HepG2 (cell line): ENCODE measurements at regions not wholly inside any gene's neighbourhood (a gene's known extent, or its start where the extent isn't known, plus 50 kb on each side); places are given as distances from the start of the nearest gene placed in this dataset.
A peak's percentile ranks its signal among the peaks of the same experiment; 100 is the strongest.

Experiments used
- ATAC-seq: fragments of 200-7000 bp; cut with Tn5 transposase; 3 replicates; pipeline ENCODE4 v1.9.1; 2020; ENCODE audit warnings: mild to moderate bottlenecking, moderate library complexity
- BruUV-seq: library from RNA; stranded (reverse); fragments of 400-500 nt; replicated peaks from 2 replicates; lab custom pipeline; 2021; lab: Mats Ljungman, UMichigan
- CTCF ChIA-PET: fragments of 300-600 bp; formaldehyde crosslinking; extraction: SDS; loops from one replicate; lab custom pipeline; 2021; ENCODE audit warnings: low total read pairs, inconsistent platforms, low intra/inter-chr PET ratio; lab: Yijun Ruan, JAX
- POLR2A ChIA-PET: fragments of 350-600 bp; sonication (Branson Sonifier 250); formaldehyde crosslinking; loops from one replicate; lab custom pipeline; 2020; ENCODE audit warnings: antibody characterized with exemption, inconsistent platforms; lab: Yijun Ruan, JAX
- DNase-seq: peaks from one replicate; pipeline ENCODE4 v3.0.0-alpha.2; 2015; ENCODE audit warnings: low spot score
- FAIRE-seq: peaks from 3 replicates; lab custom pipeline; 2011; peaks lifted over from hg19 to GRCh38; lab: Jason Lieb, UNC
- H2AFZ ChIP-seq: one replicate; pipeline ENCODE4 v1.6.1; 2011; ENCODE audit warnings: low read length, inconsistent platforms
- H3K27ac ChIP-seq: fragments of 300-600 bp; 3 replicates; pipeline ENCODE4 v1.8.0; 2011; ENCODE audit warnings: mixed run types, mild to moderate bottlenecking, mixed read lengths, low read length, inconsistent platforms; ENCODE audit not compliant: insufficient read depth; ENCODE audit errors: extremely low read length
- H3K27me3 ChIP-seq, 2 experiments: fragments of 200-600 bp in 1 of 2; 2 replicates in 1 of 2; 3 replicates in 1 of 2; pipeline versions ENCODE4 v1.6.0 to v1.8.0; 2011; ENCODE audit warnings: low read length in 2 of 2, mild to moderate bottlenecking in 2 of 2, moderate library complexity in 2 of 2, inconsistent platforms in 1 of 2; ENCODE audit not compliant: insufficient read depth in 2 of 2, control insufficient read depth in 1 of 2
- H3K36me3 ChIP-seq, 2 experiments: fragments of 200-600 bp in 1 of 2; replicated peaks in 1 of 2; 2 replicates in 1 of 2; 3 replicates in 1 of 2; pipeline versions ENCODE4 v1.5.1 to v1.8.0; 2011; ENCODE audit warnings: low read length in 2 of 2, inconsistent platforms in 1 of 2; ENCODE audit not compliant: insufficient read depth in 2 of 2, control insufficient read depth in 1 of 2
- H3K4me1 ChIP-seq: 2 replicates; pipeline ENCODE4 v1.5.1; 2012; ENCODE audit warnings: low read length, inconsistent platforms; ENCODE audit not compliant: insufficient read depth
- H3K4me2 ChIP-seq: 2 replicates; pipeline ENCODE4 v1.6.0; 2011; ENCODE audit warnings: low read depth, low read length, inconsistent platforms
- H3K4me3 ChIP-seq, 3 experiments: fragments of 200-600 bp in 1 of 3; sonication (generic), shearing (Covaris generic) in 1 of 3; replicated peaks in 1 of 3; 2 replicates each; pipeline ENCODE4 v1.5.1; 2011 to 2016; ENCODE audit warnings: low read length in 3 of 3, inconsistent platforms in 2 of 3, low read depth in 2 of 3, mild to moderate bottlenecking in 2 of 3, control low read depth in 1 of 3, mixed read lengths in 1 of 3; ENCODE audit not compliant: insufficient read depth in 1 of 3
- H3K79me2 ChIP-seq: one replicate; pipeline ENCODE4 v1.6.1; 2011; ENCODE audit warnings: low read length, inconsistent platforms; ENCODE audit not compliant: insufficient read depth
- H3K9ac ChIP-seq: 2 replicates; pipeline ENCODE4 v1.6.0; 2011; ENCODE audit warnings: mild to moderate bottlenecking, low read depth, low read length, inconsistent platforms; ENCODE audit not compliant: insufficient read depth
- H3K9me3 ChIP-seq: 2 replicates; pipeline ENCODE4 v1.5.1; 2012; ENCODE audit warnings: mild to moderate bottlenecking, low read length
- H4K20me1 ChIP-seq: 2 replicates; pipeline ENCODE4 v1.6.0; 2011; ENCODE audit warnings: inconsistent platforms, mild to moderate bottlenecking, low read length, moderate library complexity; ENCODE audit not compliant: insufficient read depth
- KDM5B ChIP-seq: sonication (generic); formaldehyde crosslinking; IDR thresholded peaks from 2 replicates; pipeline ENCODE4 v1.4.0; 2020; ENCODE audit warnings: missing genetic modification reagents, mild to moderate bottlenecking, borderline replicate concordance
- PAF1 ChIP-seq: IDR thresholded peaks from 2 replicates; pipeline ENCODE4 v1.6.1; 2016; ENCODE audit warnings: missing genetic modification reagents, missing compliant biosample characterization
- POLR2G ChIP-seq: fragments of 200-400 bp; formaldehyde crosslinking; IDR thresholded peaks from 2 replicates; pipeline ENCODE4 v1.6.1; 2018; ENCODE audit warnings: mild to moderate bottlenecking, low read depth, low read length, moderate library complexity
- RNF2 ChIP-seq: fragments of 450-650 bp; conservative IDR thresholded peaks from 2 replicates; pipeline ENCODE4 v1.6.1; 2016; ENCODE audit warnings: low read depth
- SATB2 ChIP-seq: sonication (generic); formaldehyde crosslinking; IDR thresholded peaks from 2 replicates; pipeline ENCODE4 v1.5.0; 2020; ENCODE audit warnings: missing genetic modification reagents
- SCMH1 ChIP-seq: sonication (generic); formaldehyde crosslinking; IDR thresholded peaks from 2 replicates; pipeline ENCODE4 v1.9.0; 2021; ENCODE audit warnings: missing genetic modification reagents, mild to moderate bottlenecking, borderline replicate concordance
- SNAPC2 ChIP-seq: sonication (generic); formaldehyde crosslinking; IDR thresholded peaks from 2 replicates; pipeline ENCODE4 v1.8.1; 2022; ENCODE audit warnings: mild to moderate bottlenecking, missing genetic modification reagents
- ZBTB7B ChIP-seq: sonication (generic); formaldehyde crosslinking; IDR thresholded peaks from 2 replicates; pipeline ENCODE4 v1.4.0; 2020; ENCODE audit warnings: missing genetic modification reagents
- ZNF460 ChIP-seq: sonication (generic); formaldehyde crosslinking; IDR thresholded peaks from 2 replicates; pipeline ENCODE4 v1.5.1; 2020; ENCODE audit warnings: missing genetic modification reagents, mild to moderate bottlenecking, borderline replicate concordance
- ZNF713 ChIP-seq: sonication (generic); formaldehyde crosslinking; IDR thresholded peaks from 2 replicates; pipeline ENCODE4 v1.4.0; 2020; ENCODE audit warnings: mild to moderate bottlenecking, missing genetic modification reagents
- ZNF776 ChIP-seq: sonication (generic); formaldehyde crosslinking; IDR thresholded peaks from 2 replicates; pipeline ENCODE4 v1.4.0; 2020; ENCODE audit warnings: mild to moderate bottlenecking, missing genetic modification reagents
- ZSCAN29 ChIP-seq: sonication (generic); formaldehyde crosslinking; conservative IDR thresholded peaks from 2 replicates; pipeline ENCODE4 v1.4.0; 2020; ENCODE audit warnings: mild to moderate bottlenecking, missing genetic modification reagents
- WGBS: methylation state at CpG from one replicate; pipeline ENCODE4 v1.1.6; 2017; ENCODE audit warnings: low lambda C conversion rate; 5-methylcytosine and 5-hydroxymethylcytosine counted together
- in situ Hi-C: cut with HindIII; loops from 2 replicates; pipeline ENCODE4 v1.10.0; 2017; ENCODE audit warnings: low pct_unique_long_range_greater_than_20kb; ENCODE audit not compliant: extremely low pct_ligation_motif_present
- intact Hi-C: fragments of 100-400 bp; cut with micrococcal nuclease; formaldehyde crosslinking; loops from one replicate; pipeline ENCODE4 v1.10.0; 2022; ENCODE audit not compliant: unreplicated experiment
- TF ChIP-seq, protein P1 (sequence below): fragments of 450-650 bp; IDR thresholded peaks from 2 replicates; pipeline ENCODE4 v1.6.1; 2017; ENCODE audit warnings: mild to moderate bottlenecking
- TF ChIP-seq, protein P2 (sequence below): sonication (generic); formaldehyde crosslinking; IDR thresholded peaks from 2 replicates; pipeline ENCODE4 v1.5.0; 2020; ENCODE audit warnings: missing genetic modification reagents

DNA sequence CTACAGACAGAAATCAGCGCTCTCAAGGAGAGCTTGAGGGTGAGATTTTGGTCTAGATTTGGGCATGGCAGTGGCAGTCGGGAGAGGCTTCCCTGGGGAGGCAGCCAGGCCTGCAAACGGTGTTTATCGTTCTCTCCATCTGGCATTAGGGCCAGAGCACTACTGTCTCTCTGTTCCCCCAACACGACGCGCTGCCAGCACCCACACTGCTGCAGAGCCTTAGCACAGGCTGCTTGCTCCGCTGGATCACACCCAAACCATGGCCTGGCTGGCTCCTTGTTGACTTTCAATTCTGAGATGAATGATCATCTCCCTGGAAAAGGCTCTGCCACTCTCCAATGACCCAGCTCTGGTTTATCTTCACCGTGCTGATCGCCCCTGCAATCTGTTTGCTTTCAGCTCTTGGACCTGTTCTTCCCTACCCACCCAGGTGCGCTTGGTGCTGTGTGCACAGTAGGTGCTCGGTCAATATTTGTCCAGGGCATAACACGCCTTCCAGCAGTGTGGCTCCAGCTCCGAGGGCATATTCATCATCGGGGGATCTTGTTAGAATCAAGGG lies 106.1 kb downstream of the TFAP2C start:
- no peak overlapping the region for H3K9ac ChIP-seq
- H3K27ac ChIP-seq = no peak overlapping the region
- H3K9me3 ChIP-seq = no peaks in the 10 kb centered on the region
- CTCF ChIA-PET = no interaction called here
- POLR2A ChIA-PET = no interaction called here
- H3K27me3 ChIP-seq = peaks cover 0 to 21% of the 10 kb centered on the region in 2 experiments; a peak in 1 of 5 replicates
- no TSS peak for BruUV-seq
- DNase-seq = no peak
- FAIRE-seq = no peak
- H3K4me1 ChIP-seq = no peaks in the 10 kb centered on the region
- TF ChIP-seq ZBTB7B (no peak), RNF2 (no peak), ZNF713 (CRISPR knock-in tag) (no peak), ZSCAN29 (no peak), ZNF460 (CRISPR knock-in tag) (no peak), PAF1 (CRISPR knock-in tag) (no peak), ZNF776 (no peak), SATB2 (CRISPR knock-in tag) (no peak), POLR2G (no peak), KDM5B (CRISPR knock-in tag) (no peak), SNAPC2 (CRISPR knock-in tag) (no peak), SCMH1 (no peak)
- TF ChIP-seq, protein P1, sequence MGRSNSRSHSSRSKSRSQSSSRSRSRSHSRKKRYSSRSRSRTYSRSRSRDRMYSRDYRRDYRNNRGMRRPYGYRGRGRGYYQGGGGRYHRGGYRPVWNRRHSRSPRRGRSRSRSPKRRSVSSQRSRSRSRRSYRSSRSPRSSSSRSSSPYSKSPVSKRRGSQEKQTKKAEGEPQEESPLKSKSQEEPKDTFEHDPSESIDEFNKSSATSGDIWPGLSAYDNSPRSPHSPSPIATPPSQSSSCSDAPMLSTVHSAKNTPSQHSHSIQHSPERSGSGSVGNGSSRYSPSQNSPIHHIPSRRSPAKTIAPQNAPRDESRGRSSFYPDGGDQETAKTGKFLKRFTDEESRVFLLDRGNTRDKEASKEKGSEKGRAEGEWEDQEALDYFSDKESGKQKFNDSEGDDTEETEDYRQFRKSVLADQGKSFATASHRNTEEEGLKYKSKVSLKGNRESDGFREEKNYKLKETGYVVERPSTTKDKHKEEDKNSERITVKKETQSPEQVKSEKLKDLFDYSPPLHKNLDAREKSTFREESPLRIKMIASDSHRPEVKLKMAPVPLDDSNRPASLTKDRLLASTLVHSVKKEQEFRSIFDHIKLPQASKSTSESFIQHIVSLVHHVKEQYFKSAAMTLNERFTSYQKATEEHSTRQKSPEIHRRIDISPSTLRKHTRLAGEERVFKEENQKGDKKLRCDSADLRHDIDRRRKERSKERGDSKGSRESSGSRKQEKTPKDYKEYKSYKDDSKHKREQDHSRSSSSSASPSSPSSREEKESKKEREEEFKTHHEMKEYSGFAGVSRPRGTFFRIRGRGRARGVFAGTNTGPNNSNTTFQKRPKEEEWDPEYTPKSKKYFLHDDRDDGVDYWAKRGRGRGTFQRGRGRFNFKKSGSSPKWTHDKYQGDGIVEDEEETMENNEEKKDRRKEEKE = no peak
- TF ChIP-seq, protein P2, sequence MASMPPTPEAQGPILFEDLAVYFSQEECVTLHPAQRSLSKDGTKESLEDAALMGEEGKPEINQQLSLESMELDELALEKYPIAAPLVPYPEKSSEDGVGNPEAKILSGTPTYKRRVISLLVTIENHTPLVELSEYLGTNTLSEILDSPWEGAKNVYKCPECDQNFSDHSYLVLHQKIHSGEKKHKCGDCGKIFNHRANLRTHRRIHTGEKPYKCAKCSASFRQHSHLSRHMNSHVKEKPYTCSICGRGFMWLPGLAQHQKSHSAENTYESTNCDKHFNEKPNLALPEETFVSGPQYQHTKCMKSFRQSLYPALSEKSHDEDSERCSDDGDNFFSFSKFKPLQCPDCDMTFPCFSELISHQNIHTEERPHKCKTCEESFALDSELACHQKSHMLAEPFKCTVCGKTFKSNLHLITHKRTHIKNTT = no peak
- no peaks in the 10 kb centered on the region for H3K79me2 ChIP-seq
- H2AFZ ChIP-seq = no peak overlapping the region
- H3K4me2 ChIP-seq = no peak overlapping the region
- H3K4me3 ChIP-seq = no peak overlapping the region
- H4K20me1 ChIP-seq = no peaks in the 10 kb centered on the region
- ATAC-seq = peak; percentile 51
- 11% methylated on average over 13 of the region's 15 CpGs for WGBS
- in situ Hi-C loops = no loop called here
- no peaks in the 10 kb centered on the region for H3K36me3 ChIP-seq
- intact Hi-C loops = no loop called here
